Activated CD8-positive, alpha-beta T cell treated with anti-CD3 and anti-CD28 coated beads for 36 hours (primary cell): ENCODE measurements at regions not wholly inside any gene's neighbourhood (a gene's known extent, or its start where the extent isn't known, plus 50 kb on each side); places are given as distances from the start of the nearest gene placed in this dataset.

Experiments
- ATAC-seq: fragments of 200-7000 bp; cut with Tn5 transposase; one replicate; pipeline ENCODE4 v1.10.0; 2021; ENCODE audit warnings: mild to moderate bottlenecking, moderate library complexity
- CTCF ChIA-PET: fragments of 350-600 bp; sonication (Branson Sonifier 250); formaldehyde crosslinking; loops from one replicate; lab custom pipeline; 2021; ENCODE audit warnings: antibody characterized with exemption; lab: Charles Lee
- POLR2A ChIA-PET: fragments of 350-600 bp; sonication (Branson Sonifier 250); formaldehyde crosslinking; loops from one replicate; lab custom pipeline; 2021; ENCODE audit warnings: antibody characterized with exemption; lab: Charles Lee
- DNase-seq: peaks from one replicate; pipeline ENCODE4 v3.0.0-alpha.2; 2020
- H3K27ac Mint-ChIP-seq: one replicate; pipeline ENCODE4 v1.8.0; 2021; ENCODE audit warnings: mild to moderate bottlenecking, mixed read lengths
- H3K27me3 Mint-ChIP-seq: one replicate; pipeline ENCODE4 v1.8.0; 2021; ENCODE audit warnings: mixed read lengths
- H3K36me3 Mint-ChIP-seq: one replicate; pipeline ENCODE4 v1.8.0; 2021; ENCODE audit warnings: low read depth, mixed read lengths
- H3K4me1 Mint-ChIP-seq: one replicate; pipeline ENCODE4 v1.8.0; 2021; ENCODE audit warnings: low read depth, mixed read lengths
- H3K4me3 Mint-ChIP-seq: one replicate; pipeline ENCODE4 v1.8.0; 2021; ENCODE audit warnings: mild to moderate bottlenecking, moderate library complexity, mixed read lengths
- H3K9me3 Mint-ChIP-seq: one replicate; pipeline ENCODE4 v1.8.0; 2021; ENCODE audit warnings: mixed read lengths
- intact Hi-C: fragments of 100-400 bp; cut with micrococcal nuclease; formaldehyde crosslinking; loops from one replicate; pipeline ENCODE4 v1.10.0; 2022
- TF ChIP-seq, protein P1 (sequence below): fragments of 200-600 bp; IDR thresholded peaks from one replicate; pipeline ENCODE4 v1.8.0; 2022; ENCODE audit warnings: antibody characterized with exemption, mild to moderate bottlenecking

DNA sequence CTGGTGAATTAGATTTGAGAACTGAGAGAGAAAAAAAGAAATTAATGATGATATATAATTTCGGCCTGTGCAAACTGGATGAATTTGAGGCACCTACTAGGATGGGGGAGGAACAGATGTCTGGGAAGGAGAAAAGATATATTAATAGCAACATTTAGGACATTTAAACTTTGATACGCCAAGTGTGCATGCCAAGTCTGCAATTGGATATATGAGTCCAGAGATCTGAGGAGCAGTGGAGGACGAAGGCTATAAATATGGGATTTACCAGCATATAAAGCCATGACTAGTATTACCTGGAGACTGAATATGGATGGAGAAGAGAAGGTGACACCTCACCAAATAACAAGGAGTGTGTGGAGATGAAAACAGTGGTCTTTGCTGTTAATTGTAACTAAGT, 272.6 kb upstream of the HSF2 start:
- no peak for ATAC-seq
- TF ChIP-seq, protein P1, sequence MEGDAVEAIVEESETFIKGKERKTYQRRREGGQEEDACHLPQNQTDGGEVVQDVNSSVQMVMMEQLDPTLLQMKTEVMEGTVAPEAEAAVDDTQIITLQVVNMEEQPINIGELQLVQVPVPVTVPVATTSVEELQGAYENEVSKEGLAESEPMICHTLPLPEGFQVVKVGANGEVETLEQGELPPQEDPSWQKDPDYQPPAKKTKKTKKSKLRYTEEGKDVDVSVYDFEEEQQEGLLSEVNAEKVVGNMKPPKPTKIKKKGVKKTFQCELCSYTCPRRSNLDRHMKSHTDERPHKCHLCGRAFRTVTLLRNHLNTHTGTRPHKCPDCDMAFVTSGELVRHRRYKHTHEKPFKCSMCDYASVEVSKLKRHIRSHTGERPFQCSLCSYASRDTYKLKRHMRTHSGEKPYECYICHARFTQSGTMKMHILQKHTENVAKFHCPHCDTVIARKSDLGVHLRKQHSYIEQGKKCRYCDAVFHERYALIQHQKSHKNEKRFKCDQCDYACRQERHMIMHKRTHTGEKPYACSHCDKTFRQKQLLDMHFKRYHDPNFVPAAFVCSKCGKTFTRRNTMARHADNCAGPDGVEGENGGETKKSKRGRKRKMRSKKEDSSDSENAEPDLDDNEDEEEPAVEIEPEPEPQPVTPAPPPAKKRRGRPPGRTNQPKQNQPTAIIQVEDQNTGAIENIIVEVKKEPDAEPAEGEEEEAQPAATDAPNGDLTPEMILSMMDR, result no peak
- intact Hi-C loops, result no loop called here

DNA sequence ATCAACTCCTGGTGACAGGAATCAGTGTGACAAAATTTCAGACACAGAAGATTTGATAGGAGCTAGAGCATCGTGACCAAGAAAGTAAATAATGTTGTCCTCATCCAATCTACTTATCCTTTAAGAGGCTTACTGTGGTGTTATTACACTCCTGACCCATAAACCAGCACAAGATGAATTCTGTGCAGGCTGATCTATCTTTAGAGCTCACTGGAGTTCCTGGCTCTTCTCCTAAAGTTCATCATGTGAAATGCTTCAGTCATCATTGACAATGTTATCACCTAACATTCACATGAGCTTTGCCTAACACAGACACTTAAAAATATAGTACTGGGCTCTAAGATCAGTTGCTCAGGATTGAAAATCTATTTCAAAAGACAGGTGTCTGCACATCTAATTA, 271.0 kb upstream of the HSF2 start:
- intact Hi-C loops, result no loop called here
- ChIA-PET CTCF (no interaction called here), POLR2A (no interaction called here)
- Mint-ChIP-seq H3K4me3 (no peak overlapping the region), H3K27ac (no peak overlapping the region), H3K27me3 (no peaks in the 10 kb centered on the region), H3K9me3 (no peaks in the 10 kb centered on the region), H3K4me1 (no peaks in the 10 kb centered on the region), H3K36me3 (no peaks in the 10 kb centered on the region)
- DNase-seq (no peak), ATAC-seq (no peak)
- TF ChIP-seq, protein P1, result no peak

More for the DNA sequence above, 272.6 kb upstream of the HSF2 start:
- Mint-ChIP-seq H3K27me3 (no peaks in the 10 kb centered on the region), H3K36me3 (no peaks in the 10 kb centered on the region), H3K4me3 (no peak overlapping the region), H3K9me3 (no peaks in the 10 kb centered on the region), H3K27ac (no peak overlapping the region), H3K4me1 (no peaks in the 10 kb centered on the region)
- POLR2A ChIA-PET, result no interaction called here
- no peak for DNase-seq
- CTCF ChIA-PET, result no interaction called here

DNA sequence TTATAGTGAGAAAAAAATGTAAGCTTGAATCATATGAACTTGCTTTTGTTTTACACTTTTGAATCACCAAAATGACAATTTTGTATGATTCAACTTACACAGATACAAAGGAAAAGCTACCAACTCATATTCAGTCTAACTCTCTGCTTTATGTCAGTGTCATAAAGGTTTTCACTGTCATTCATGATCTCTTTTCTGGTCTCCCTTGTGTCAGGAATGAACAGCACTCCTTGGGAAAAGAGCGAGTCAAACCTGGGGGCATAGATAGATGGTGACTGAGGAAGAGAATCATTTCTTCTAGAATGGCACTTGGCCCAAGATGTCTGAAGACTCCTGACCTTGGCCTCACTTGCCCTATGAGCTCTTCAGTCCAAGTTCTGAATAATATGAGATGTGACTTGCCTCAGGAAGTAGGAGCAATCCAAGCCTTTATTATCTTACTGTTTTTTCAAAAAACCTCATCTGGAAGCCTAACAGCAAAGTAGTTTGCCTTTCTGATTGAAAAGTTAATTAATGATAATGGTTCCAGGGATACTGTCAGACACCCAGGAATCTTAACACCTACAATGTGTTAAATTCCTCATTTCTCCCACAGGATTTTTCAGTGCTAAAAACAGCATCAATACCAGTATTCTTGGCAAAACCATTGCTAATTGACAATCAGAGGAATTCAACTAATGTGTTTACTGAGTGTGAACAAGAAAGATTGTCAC, 270.0 kb upstream of the HSF2 start:
- no peak overlapping the region for H3K4me3 Mint-ChIP-seq
- H3K9me3 Mint-ChIP-seq, result no peaks in the 10 kb centered on the region
- TF ChIP-seq, protein P1, result no peak
- ChIA-PET CTCF (no interaction called here), POLR2A (no interaction called here)
- intact Hi-C loops, result no loop called here
- ATAC-seq (no peak), DNase-seq (no peak)
- no peaks in the 10 kb centered on the region for H3K36me3 Mint-ChIP-seq
- no peak overlapping the region for H3K27ac Mint-ChIP-seq
- H3K4me1 Mint-ChIP-seq, result no peaks in the 10 kb centered on the region
- H3K27me3 Mint-ChIP-seq, result no peaks in the 10 kb centered on the region

DNA sequence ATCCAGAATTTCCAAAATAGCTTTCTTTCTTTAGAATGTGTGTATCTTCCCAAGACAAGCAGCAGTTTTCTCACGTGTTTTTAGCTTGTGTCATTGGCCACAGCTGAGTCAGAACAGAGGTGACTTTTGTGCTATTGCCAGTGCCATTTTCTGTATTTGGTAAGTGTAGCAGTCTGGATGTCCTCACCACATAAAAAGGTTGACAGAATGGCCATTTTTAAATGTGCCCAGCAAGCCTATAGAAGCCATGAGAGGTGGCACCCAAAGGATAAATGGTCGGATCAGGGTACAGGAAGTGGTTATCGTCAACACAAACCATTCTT, 269.5 kb upstream of the HSF2 start:
- Mint-ChIP-seq H3K36me3 (no peaks in the 10 kb centered on the region), H3K27me3 (no peaks in the 10 kb centered on the region), H3K27ac (no peak overlapping the region), H3K9me3 (no peaks in the 10 kb centered on the region), H3K4me3 (no peak overlapping the region), H3K4me1 (no peaks in the 10 kb centered on the region)
- DNase-seq, result no peak
- intact Hi-C loops, result no loop called here
- no peak for ATAC-seq
- ChIA-PET CTCF (no interaction called here), POLR2A (no interaction called here)
- TF ChIP-seq, protein P1, result no peak

DNA sequence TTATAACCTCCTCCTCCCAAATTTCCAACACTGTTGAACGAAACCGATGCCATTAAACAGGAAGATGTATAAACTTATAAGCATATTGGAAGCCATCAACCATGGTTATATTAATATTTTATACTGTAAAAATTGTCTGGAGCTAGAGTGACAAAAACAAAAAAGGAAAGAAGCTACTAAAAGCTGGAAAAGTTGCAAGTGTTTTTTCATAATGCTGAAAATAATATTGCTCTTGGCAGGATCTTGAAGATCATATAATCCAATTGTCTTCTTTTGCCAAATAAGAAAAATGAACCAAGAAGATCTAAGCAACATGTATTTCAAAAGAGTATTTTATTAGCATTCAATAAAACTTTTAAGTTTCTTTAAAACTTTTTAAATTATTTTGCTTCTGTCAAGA, 268.9 kb upstream of the HSF2 start:
- TF ChIP-seq, protein P1, result no peak
- DNase-seq (no peak), ATAC-seq (no peak)
- POLR2A ChIA-PET, result no interaction called here
- intact Hi-C loops, result no loop called here
- CTCF ChIA-PET, result interaction anchor here (1.5 kb wide), 1 partner anchor 9 kb away, joined by 3 read pairs; no protein-coding TSS in a partner anchor
- no peak overlapping the region for H3K4me3 Mint-ChIP-seq
- H3K4me1 Mint-ChIP-seq, result no peaks in the 10 kb centered on the region
- H3K27ac Mint-ChIP-seq, result no peak overlapping the region
- no peaks in the 10 kb centered on the region for H3K27me3 Mint-ChIP-seq
- no peaks in the 10 kb centered on the region for H3K9me3 Mint-ChIP-seq
- no peaks in the 10 kb centered on the region for H3K36me3 Mint-ChIP-seq
